GM23338 (cell line): ENCODE measurements at regions not wholly inside any gene's neighbourhood (a gene's known extent, or its start where the extent isn't known, plus 50 kb on each side); places are given as distances from the start of the nearest gene placed in this dataset.

Source experiments
- ATAC-seq: fragments of 200-7000 bp; cut with Tn5 transposase; 3 replicates; pipeline ENCODE4 v1.9.1; 2020
- DNase-seq: peaks from one replicate; pipeline ENCODE4 v3.0.0-alpha.2; 2015; ENCODE audit warnings: low spot score
- H2AFZ ChIP-seq: fragments of 200-600 bp; sonication (generic); 2 replicates; pipeline ENCODE4 v1.8.0; 2016; ENCODE audit warnings: antibody characterized with exemption, mild to moderate bottlenecking, moderate library complexity
- H3F3A ChIP-seq: fragments of 200-600 bp; sonication (generic); replicated peaks from 2 replicates; pipeline ENCODE4 v1.8.0; 2017; ENCODE audit warnings: antibody characterized with exemption, mixed run types, low read depth
- H3K27ac ChIP-seq: fragments of 200-600 bp; sonication (generic); 2 replicates; pipeline ENCODE4 v1.6.1; 2016; ENCODE audit warnings: low read depth
- H3K27me3 ChIP-seq: fragments of 200-600 bp; sonication (generic); 2 replicates; pipeline ENCODE4 v1.8.0; 2016; ENCODE audit warnings: mild to moderate bottlenecking, mixed run types, moderate library complexity; ENCODE audit not compliant: insufficient read depth
- H3K36me3 ChIP-seq: fragments of 200-600 bp; sonication (generic); 2 replicates; pipeline ENCODE4 v1.8.0; 2016; ENCODE audit warnings: mild to moderate bottlenecking; ENCODE audit not compliant: insufficient read depth
- H3K4me1 ChIP-seq: fragments of 200-600 bp; sonication (generic); 2 replicates; pipeline ENCODE4 v1.8.0; 2016; ENCODE audit warnings: mild to moderate bottlenecking, moderate library complexity; ENCODE audit not compliant: insufficient read depth
- H3K4me2 ChIP-seq: fragments of 200-600 bp; sonication (generic); 2 replicates; pipeline ENCODE4 v1.7.1; 2017; ENCODE audit warnings: mixed run types
- H3K4me3 ChIP-seq: fragments of 200-600 bp; sonication (generic); 2 replicates; pipeline ENCODE4 v1.6.1; 2016; ENCODE audit warnings: mixed run types
- H3K79me2 ChIP-seq: fragments of 200-600 bp; sonication (generic); replicated peaks from 2 replicates; pipeline ENCODE4 v1.8.0; 2017; ENCODE audit warnings: mild to moderate bottlenecking; ENCODE audit not compliant: insufficient read depth
- H3K9me2 ChIP-seq: fragments of 200-600 bp; sonication (generic); 2 replicates; pipeline ENCODE4 v1.8.0; 2017; ENCODE audit not compliant: insufficient read depth
- H4K20me1 ChIP-seq: fragments of 200-600 bp; sonication (generic); replicated peaks from 2 replicates; pipeline ENCODE4 v1.8.0; 2017; ENCODE audit warnings: mild to moderate bottlenecking; ENCODE audit not compliant: insufficient read depth
- H3K27ac Mint-ChIP-seq: 2 replicates; pipeline ENCODE4 v1.8.0; 2020; ENCODE audit warnings: inconsistent platforms, mild to moderate bottlenecking, moderate library complexity, mixed read lengths
- H3K27me3 Mint-ChIP-seq: 3 replicates; pipeline ENCODE4 v1.8.0; 2022; ENCODE audit warnings: low read depth, mild to moderate bottlenecking, moderate library complexity, mixed read lengths, inconsistent platforms; ENCODE audit not compliant: insufficient read depth, poor library complexity
- H3K36me3 Mint-ChIP-seq: 3 replicates; pipeline ENCODE4 v1.8.0; 2021; ENCODE audit warnings: low read depth, mild to moderate bottlenecking, inconsistent platforms, moderate library complexity, mixed read lengths
- H3K4me1 Mint-ChIP-seq: 3 replicates; pipeline ENCODE4 v1.8.0; 2020; ENCODE audit warnings: mild to moderate bottlenecking, inconsistent platforms, mixed read lengths
- H3K4me3 Mint-ChIP-seq: 3 replicates; pipeline ENCODE4 v1.8.0; 2021; ENCODE audit warnings: moderate library complexity, mild to moderate bottlenecking, inconsistent platforms, mixed read lengths
- H3K9me3 Mint-ChIP-seq: 3 replicates; pipeline ENCODE4 v1.8.0; 2020; ENCODE audit warnings: moderate library complexity, mild to moderate bottlenecking, inconsistent platforms, mixed read lengths
- CREB1 ChIP-seq: fragments of 250-450 bp; sonication (Bioruptor Pico); IDR thresholded peaks from 2 replicates; pipeline ENCODE4 v1.5.0; 2020; ENCODE audit warnings: low read depth, mild to moderate bottlenecking, moderate library complexity
- CTCF ChIP-seq, 2 experiments: fragments of 200-600 bp in 1 of 2; sonication (generic) in 1 of 2; conservative IDR thresholded peaks; 2 replicates each; pipeline versions ENCODE4 v1.5.1 to v1.6.1; 2016 to 2017; ENCODE audit warnings: antibody characterized with exemption in 2 of 2, low read depth in 2 of 2, mild to moderate bottlenecking in 2 of 2, moderate library complexity in 1 of 2
- ETS1 ChIP-seq: IDR thresholded peaks from 2 replicates; pipeline ENCODE4 v1.6.1; 2016; ENCODE audit warnings: antibody characterized with exemption
- EZH2 ChIP-seq: fragments of 200-600 bp; sonication (generic); IDR thresholded peaks from one replicate; pipeline ENCODE4 v1.8.0; 2017; ENCODE audit warnings: antibody characterized with exemption, mild to moderate bottlenecking, low read depth; ENCODE audit not compliant: unreplicated experiment
- JUNB ChIP-seq: IDR thresholded peaks from one replicate; pipeline ENCODE4 v1.6.1; 2016; ENCODE audit warnings: antibody characterized with exemption; ENCODE audit not compliant: unreplicated experiment
- NANOG ChIP-seq: IDR thresholded peaks from 2 replicates; pipeline ENCODE4 v1.6.1; 2016; ENCODE audit warnings: antibody characterized with exemption, borderline replicate concordance
- POLR2AphosphoS5 ChIP-seq: IDR thresholded peaks from 2 replicates; pipeline ENCODE4 v1.6.1; 2016; ENCODE audit warnings: antibody characterized with exemption, low read depth
- REST ChIP-seq: IDR thresholded peaks from one replicate; pipeline ENCODE4 v1.6.1; 2018; ENCODE audit warnings: antibody characterized with exemption; ENCODE audit not compliant: unreplicated experiment
- ZNF114 ChIP-seq: fragments of 250-450 bp; sonication (Bioruptor Pico); IDR thresholded peaks from 2 replicates; pipeline ENCODE4 v1.5.0; 2020; ENCODE audit warnings: mild to moderate bottlenecking, moderate library complexity
- ZNF331 ChIP-seq: fragments of 250-450 bp; sonication (Bioruptor Pico); IDR thresholded peaks from 2 replicates; pipeline ENCODE4 v1.5.0; 2020; ENCODE audit warnings: low read depth, mild to moderate bottlenecking, moderate library complexity
- TF ChIP-seq, protein P1 (sequence below): fragments of 250-450 bp; sonication (Bioruptor Pico); IDR thresholded peaks from 2 replicates; pipeline ENCODE4 v1.5.0; 2020; ENCODE audit warnings: mild to moderate bottlenecking, moderate library complexity

- TF ChIP-seq REST (no peak), EZH2 (no peak), CREB1 (CRISPR knock-in tag) (no peak), NANOG (no peak)
These were observed 1160.5 kb upstream of the NXPH2 start (continued) for GRCh38 chr2:139940686-139941085.

- Mint-ChIP-seq H3K4me3 (no peak overlapping the region), H3K9me3 (no peaks in the 10 kb centered on the region), H3K27ac (no peak overlapping the region), H3K4me1 (peaks cover 12% of the 10 kb centered on the region; the same call in 2 of the 3 replicates), H3K36me3 (no peaks in the 10 kb centered on the region), H3K27me3 (no peaks in the 10 kb centered on the region)
- ATAC-seq = no peak
- peaks cover 11% of the 10 kb centered on the region; the same call in 1 of the 2 replicates for H3K4me1 ChIP-seq
- H3F3A ChIP-seq = no peaks in the 10 kb centered on the region
- H3K36me3 ChIP-seq = no peaks in the 10 kb centered on the region
- H3K79me2 ChIP-seq = no peaks in the 10 kb centered on the region
- no peaks in the 10 kb centered on the region for H3K27me3 ChIP-seq
- no peaks in the 10 kb centered on the region for H3K9me2 ChIP-seq
- H2AFZ ChIP-seq = no peak overlapping the region
- no peak for DNase-seq
- H3K4me2 ChIP-seq = no peak overlapping the region
- no peak overlapping the region for H3K4me3 ChIP-seq
- H4K20me1 ChIP-seq = no peaks in the 10 kb centered on the region
- no peak overlapping the region for H3K27ac ChIP-seq
- TF ChIP-seq ETS1 (no peak), POLR2AphosphoS5 (no peak), ZNF114 (no peak), CTCF (conservative IDR thresholded peaks at IDR 0.05; ENCODE audit: low read depth in 2 of 2) (no peak), ZNF331 (no peak), JUNB (no peak)
- TF ChIP-seq, protein P1, sequence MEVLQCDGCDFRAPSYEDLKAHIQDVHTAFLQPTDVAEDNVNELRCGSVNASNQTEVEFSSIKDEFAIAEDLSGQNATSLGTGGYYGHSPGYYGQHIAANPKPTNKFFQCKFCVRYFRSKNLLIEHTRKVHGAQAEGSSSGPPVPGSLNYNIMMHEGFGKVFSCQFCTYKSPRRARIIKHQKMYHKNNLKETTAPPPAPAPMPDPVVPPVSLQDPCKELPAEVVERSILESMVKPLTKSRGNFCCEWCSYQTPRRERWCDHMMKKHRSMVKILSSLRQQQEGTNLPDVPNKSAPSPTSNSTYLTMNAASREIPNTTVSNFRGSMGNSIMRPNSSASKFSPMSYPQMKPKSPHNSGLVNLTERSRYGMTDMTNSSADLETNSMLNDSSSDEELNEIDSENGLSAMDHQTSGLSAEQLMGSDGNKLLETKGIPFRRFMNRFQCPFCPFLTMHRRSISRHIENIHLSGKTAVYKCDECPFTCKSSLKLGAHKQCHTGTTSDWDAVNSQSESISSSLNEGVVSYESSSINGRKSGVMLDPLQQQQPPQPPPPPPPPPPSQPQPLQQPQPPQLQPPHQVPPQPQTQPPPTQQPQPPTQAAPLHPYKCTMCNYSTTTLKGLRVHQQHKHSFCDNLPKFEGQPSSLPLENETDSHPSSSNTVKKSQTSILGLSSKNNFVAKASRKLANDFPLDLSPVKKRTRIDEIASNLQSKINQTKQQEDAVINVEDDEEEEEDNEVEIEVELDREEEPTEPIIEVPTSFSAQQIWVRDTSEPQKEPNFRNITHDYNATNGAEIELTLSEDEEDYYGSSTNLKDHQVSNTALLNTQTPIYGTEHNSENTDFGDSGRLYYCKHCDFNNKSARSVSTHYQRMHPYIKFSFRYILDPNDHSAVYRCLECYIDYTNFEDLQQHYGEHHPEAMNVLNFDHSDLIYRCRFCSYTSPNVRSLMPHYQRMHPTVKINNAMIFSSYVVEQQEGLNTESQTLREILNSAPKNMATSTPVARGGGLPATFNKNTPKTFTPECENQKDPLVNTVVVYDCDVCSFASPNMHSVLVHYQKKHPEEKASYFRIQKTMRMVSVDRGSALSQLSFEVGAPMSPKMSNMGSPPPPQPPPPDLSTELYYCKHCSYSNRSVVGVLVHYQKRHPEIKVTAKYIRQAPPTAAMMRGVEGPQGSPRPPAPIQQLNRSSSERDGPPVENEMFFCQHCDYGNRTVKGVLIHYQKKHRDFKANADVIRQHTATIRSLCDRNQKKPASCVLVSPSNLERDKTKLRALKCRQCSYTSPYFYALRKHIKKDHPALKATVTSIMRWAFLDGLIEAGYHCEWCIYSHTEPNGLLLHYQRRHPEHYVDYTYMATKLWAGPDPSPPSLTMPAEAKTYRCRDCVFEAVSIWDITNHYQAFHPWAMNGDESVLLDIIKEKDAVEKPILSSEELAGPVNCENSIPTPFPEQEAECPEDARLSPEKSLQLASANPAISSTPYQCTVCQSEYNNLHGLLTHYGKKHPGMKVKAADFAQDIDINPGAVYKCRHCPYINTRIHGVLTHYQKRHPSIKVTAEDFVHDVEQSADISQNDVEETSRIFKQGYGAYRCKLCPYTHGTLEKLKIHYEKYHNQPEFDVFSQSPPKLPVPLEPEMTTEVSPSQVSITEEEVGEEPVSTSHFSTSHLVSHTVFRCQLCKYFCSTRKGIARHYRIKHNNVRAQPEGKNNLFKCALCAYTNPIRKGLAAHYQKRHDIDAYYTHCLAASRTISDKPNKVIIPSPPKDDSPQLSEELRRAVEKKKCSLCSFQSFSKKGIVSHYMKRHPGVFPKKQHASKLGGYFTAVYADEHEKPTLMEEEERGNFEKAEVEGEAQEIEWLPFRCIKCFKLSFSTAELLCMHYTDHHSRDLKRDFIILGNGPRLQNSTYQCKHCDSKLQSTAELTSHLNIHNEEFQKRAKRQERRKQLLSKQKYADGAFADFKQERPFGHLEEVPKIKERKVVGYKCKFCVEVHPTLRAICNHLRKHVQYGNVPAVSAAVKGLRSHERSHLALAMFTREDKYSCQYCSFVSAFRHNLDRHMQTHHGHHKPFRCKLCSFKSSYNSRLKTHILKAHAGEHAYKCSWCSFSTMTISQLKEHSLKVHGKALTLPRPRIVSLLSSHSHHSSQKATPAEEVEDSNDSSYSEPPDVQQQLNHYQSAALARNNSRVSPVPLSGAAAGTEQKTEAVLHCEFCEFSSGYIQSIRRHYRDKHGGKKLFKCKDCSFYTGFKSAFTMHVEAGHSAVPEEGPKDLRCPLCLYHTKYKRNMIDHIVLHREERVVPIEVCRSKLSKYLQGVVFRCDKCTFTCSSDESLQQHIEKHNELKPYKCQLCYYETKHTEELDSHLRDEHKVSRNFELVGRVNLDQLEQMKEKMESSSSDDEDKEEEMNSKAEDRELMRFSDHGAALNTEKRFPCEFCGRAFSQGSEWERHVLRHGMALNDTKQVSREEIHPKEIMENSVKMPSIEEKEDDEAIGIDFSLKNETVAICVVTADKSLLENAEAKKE = no peak
These were observed 1145.7 kb upstream of the NXPH2 start for GRCh38 chr2:139925903-139926302.
